Left ventricle myocardium inferior (tissue), 1 donor: ENCODE measurements at regions not wholly inside any gene's neighbourhood (a gene's known extent, or its start where the extent isn't known, plus 50 kb on each side); places are given as distances from the start of the nearest gene placed in this dataset.

Source experiments
- DNase-seq: peaks from one replicate; pipeline ENCODE4 v3.0.0-alpha.2; 2020
- H3K27ac ChIP-seq: fragments of 200-600 bp; replicated peaks from 2 replicates; pipeline ENCODE4 v1.8.0; 2021
- H3K27me3 ChIP-seq: fragments of 200-600 bp; 2 replicates; pipeline ENCODE4 v1.8.0; 2021; ENCODE audit warnings: low read depth
- H3K36me3 ChIP-seq: fragments of 200-600 bp; 2 replicates; pipeline ENCODE4 v1.8.0; 2021
- H3K4me1 ChIP-seq: fragments of 200-600 bp; 2 replicates; pipeline ENCODE4 v1.8.0; 2021
- H3K4me3 ChIP-seq: fragments of 200-600 bp; 2 replicates; pipeline ENCODE4 v1.8.0; 2021; ENCODE audit warnings: mild to moderate bottlenecking, moderate library complexity
- H3K9me3 ChIP-seq: fragments of 200-600 bp; replicated peaks from 2 replicates; pipeline ENCODE4 v1.8.0; 2021
- CTCF ChIP-seq: fragments of 200-600 bp; IDR thresholded peaks from 2 replicates; pipeline ENCODE4 v1.8.0; 2021; ENCODE audit warnings: antibody characterized with exemption, mild to moderate bottlenecking, borderline replicate concordance
- intact Hi-C: fragments of 100-400 bp; cut with micrococcal nuclease; formaldehyde crosslinking; loops from one replicate; pipeline ENCODE4 v1.11.0; 2022
- donor health status: DM: no; HTN: yes; CAD: no; lungs with severe emphysema.

- intact Hi-C loops = no loop called here
- DNase-seq = no peak
- Histone ChIP-seq H3K4me3 (no peak overlapping the region), H3K36me3 (no peaks in the 10 kb centered on the region), H3K27me3 (no peaks in the 10 kb centered on the region), H3K9me3 (peaks cover 7% of the 10 kb centered on the region), H3K27ac (no peak overlapping the region), H3K4me1 (no peaks in the 10 kb centered on the region)
- no peak for TF ChIP-seq CTCF
Observed at GRCh38 chr14:48490756-48491155, 815.4 kb upstream of the MDGA2 start.

- Histone ChIP-seq H3K27ac (no peak overlapping the region), H3K4me1 (no peaks in the 10 kb centered on the region), H3K9me3 (peaks cover 20% of the 10 kb centered on the region), H3K36me3 (no peaks in the 10 kb centered on the region), H3K4me3 (no peak overlapping the region), H3K27me3 (no peaks in the 10 kb centered on the region)
- no peak for TF ChIP-seq CTCF
- intact Hi-C loops = no loop called here
- no peak for DNase-seq
Observed at GRCh38 chr14:48473944-48474343, 798.5 kb upstream of the MDGA2 start.

GRCh38 chr14:48456051-48456450 lies 780.6 kb upstream of the MDGA2 start:
- no peaks in the 10 kb centered on the region for H3K36me3 ChIP-seq
- no peak overlapping the region for H3K4me3 ChIP-seq
- no peaks in the 10 kb centered on the region for H3K27me3 ChIP-seq
- H3K27ac ChIP-seq = no peak overlapping the region
- no peaks in the 10 kb centered on the region for H3K9me3 ChIP-seq
- TF ChIP-seq CTCF = no peak
- H3K4me1 ChIP-seq = no peaks in the 10 kb centered on the region
- no peak for DNase-seq
- intact Hi-C loops = no loop called here

- Histone ChIP-seq H3K9me3 (no peaks in the 10 kb centered on the region), H3K4me1 (no peaks in the 10 kb centered on the region), H3K27me3 (no peaks in the 10 kb centered on the region), H3K4me3 (no peak overlapping the region), H3K36me3 (no peaks in the 10 kb centered on the region), H3K27ac (no peak overlapping the region)
- TF ChIP-seq CTCF = no peak
- no peak for DNase-seq
- intact Hi-C loops = no loop called here
Observed at GRCh38 chr14:48454887-48455286, 779.5 kb upstream of the MDGA2 start.

GRCh38 chr14:48452437-48452995 lies 777.1 kb upstream of the MDGA2 start:
- no peak for TF ChIP-seq CTCF
- Histone ChIP-seq H3K27me3 (no peaks in the 10 kb centered on the region), H3K4me3 (no peak overlapping the region), H3K36me3 (no peaks in the 10 kb centered on the region), H3K9me3 (no peaks in the 10 kb centered on the region), H3K4me1 (no peaks in the 10 kb centered on the region), H3K27ac (no peak overlapping the region)
- no peak for DNase-seq
- intact Hi-C loops = no loop called here

GRCh38 chr14:48435221-48435620 lies 759.8 kb upstream of the MDGA2 start:
- no peaks in the 10 kb centered on the region for H3K36me3 ChIP-seq

More at GRCh38 chr14:48435221-48435620, 759.8 kb upstream of the MDGA2 start:
- no peaks in the 10 kb centered on the region for H3K27me3 ChIP-seq
- no peak for TF ChIP-seq CTCF
- H3K4me3 ChIP-seq = no peak overlapping the region
- intact Hi-C loops = no loop called here
- no peak for DNase-seq
- H3K4me1 ChIP-seq = no peaks in the 10 kb centered on the region
- no peak overlapping the region for H3K27ac ChIP-seq
- no peaks in the 10 kb centered on the region for H3K9me3 ChIP-seq
